ENCODE measurements at regions not wholly inside any gene's neighbourhood (a gene's known extent, or its start where the extent isn't known, plus 50 kb on each side); places are given as distances from the start of the nearest gene placed in this dataset.

GRCh38 chr11:134795017-134795416, 383.0 kb upstream of the B3GAT1 start:
- Mint-ChIP-seq H3K36me3 (ENCODE audit: low read depth) (no peaks in the 10 kb centered on the region), H3K4me1 (peaks cover 11% of the 10 kb centered on the region), H3K9me3 (no peaks in the 10 kb centered on the region), H3K4me3 (no peak overlapping the region), H3K27ac (no peak overlapping the region), H3K27me3 (ENCODE audit: low read depth) (peaks cover 18% of the 10 kb centered on the region)
- TF ChIP-seq CTCF (IDR thresholded peaks at IDR 0.05; ENCODE audit: unreplicated experiment in 3 of 3), result no peak

- no peak overlapping the region for H3K27ac Mint-ChIP-seq
- H3K4me3 Mint-ChIP-seq, result no peak overlapping the region
- peaks cover 9% of the 10 kb centered on the region for H3K4me1 Mint-ChIP-seq
- H3K27me3 Mint-ChIP-seq (ENCODE audit: low read depth), result peaks cover 19% of the 10 kb centered on the region
- H3K36me3 Mint-ChIP-seq (ENCODE audit: low read depth), result no peaks in the 10 kb centered on the region
- H3K9me3 Mint-ChIP-seq, result no peaks in the 10 kb centered on the region
- TF ChIP-seq CTCF (IDR thresholded peaks at IDR 0.05; ENCODE audit: unreplicated experiment in 3 of 3), result no peak
These were observed 382.1 kb upstream of the B3GAT1 start for GRCh38 chr11:134794192-134794591.

GRCh38 chr11:134792677-134793076, 380.6 kb upstream of the B3GAT1 start:
- H3K4me1 Mint-ChIP-seq, result peaks cover 9% of the 10 kb centered on the region
- peaks cover 28% of the 10 kb centered on the region for H3K27me3 Mint-ChIP-seq (ENCODE audit: low read depth)
- H3K27ac Mint-ChIP-seq, result no peak overlapping the region
- no peak overlapping the region for H3K4me3 Mint-ChIP-seq
- no peaks in the 10 kb centered on the region for H3K9me3 Mint-ChIP-seq
- TF ChIP-seq CTCF (IDR thresholded peaks at IDR 0.05; ENCODE audit: unreplicated experiment in 3 of 3), result no peak
- no peaks in the 10 kb centered on the region for H3K36me3 Mint-ChIP-seq (ENCODE audit: low read depth)

- H3K9me3 Mint-ChIP-seq, result no peaks in the 10 kb centered on the region
- no peak overlapping the region for H3K4me3 Mint-ChIP-seq
- H3K27me3 Mint-ChIP-seq (ENCODE audit: low read depth), result peaks cover 32% of the 10 kb centered on the region
- peaks cover 9% of the 10 kb centered on the region for H3K4me1 Mint-ChIP-seq
- no peak for TF ChIP-seq CTCF (IDR thresholded peaks at IDR 0.05; ENCODE audit: unreplicated experiment in 3 of 3)
- no peaks in the 10 kb centered on the region for H3K36me3 Mint-ChIP-seq (ENCODE audit: low read depth)
- H3K27ac Mint-ChIP-seq, result no peak overlapping the region
These were observed 380.0 kb upstream of the B3GAT1 start for GRCh38 chr11:134792044-134792443.

GRCh38 chr11:134791102-134791501, 379.1 kb upstream of the B3GAT1 start:
- no peaks in the 10 kb centered on the region for H3K36me3 Mint-ChIP-seq (ENCODE audit: low read depth)
- no peak overlapping the region for H3K27ac Mint-ChIP-seq
- no peak for TF ChIP-seq CTCF (IDR thresholded peaks at IDR 0.05; ENCODE audit: unreplicated experiment in 3 of 3)
- H3K9me3 Mint-ChIP-seq, result no peaks in the 10 kb centered on the region
- H3K27me3 Mint-ChIP-seq (ENCODE audit: low read depth), result peaks cover 42% of the 10 kb centered on the region
- H3K4me3 Mint-ChIP-seq, result no peak overlapping the region
- H3K4me1 Mint-ChIP-seq, result peaks cover 9% of the 10 kb centered on the region

GRCh38 chr11:134789104-134789503, 377.1 kb upstream of the B3GAT1 start:
- Mint-ChIP-seq H3K9me3 (no peaks in the 10 kb centered on the region), H3K27me3 (ENCODE audit: low read depth) (peaks cover 52% of the 10 kb centered on the region), H3K36me3 (ENCODE audit: low read depth) (no peaks in the 10 kb centered on the region), H3K4me3 (no peak overlapping the region), H3K27ac (no peak overlapping the region), H3K4me1 (peaks cover 9% of the 10 kb centered on the region)
- TF ChIP-seq CTCF (IDR thresholded peaks at IDR 0.05; ENCODE audit: unreplicated experiment in 3 of 3), result no peak

Measured in nephron (organoid).